HG02852 (cell line): ENCODE measurements at regions not wholly inside any gene's neighbourhood (a gene's known extent, or its start where the extent isn't known, plus 50 kb on each side); places are given as distances from the start of the nearest gene placed in this dataset.

ENCODE experiments used
- ATAC-seq: cut with Tn5 transposase; IDR thresholded peaks from one replicate; pipeline ENCODE4 v1.9.1; 2021; ENCODE audit warnings: mild to moderate bottlenecking, moderate library complexity; ENCODE audit not compliant: unreplicated experiment

- peak; percentile 79 for ATAC-seq
Measured at GRCh38 chr18:51711298-51711889, 513.9 kb upstream of the MEX3C start.

- no peak for ATAC-seq
Measured at GRCh38 chr18:51712821-51713220, 515.3 kb upstream of the MEX3C start.

GRCh38 chr18:51716277-51716676, 518.8 kb upstream of the MEX3C start:
- ATAC-seq: no peak

GRCh38 chr18:51721388-51721787, 523.9 kb upstream of the MEX3C start:
- no peak for ATAC-seq

GRCh38 chr18:51721996-51722395, 524.5 kb upstream of the MEX3C start:
- no peak for ATAC-seq

GRCh38 chr18:51724790-51725721, 527.6 kb upstream of the MEX3C start:
- peak; percentile 37 for ATAC-seq

- ATAC-seq: no peak
Measured at GRCh38 chr18:51726614-51727013, 529.1 kb upstream of the MEX3C start.

GRCh38 chr18:51727780-51728179, 530.3 kb upstream of the MEX3C start:
- ATAC-seq: peak; percentile 58

- no peak for ATAC-seq
Measured at GRCh38 chr18:51731070-51731469, 533.6 kb upstream of the MEX3C start.

- no peak for ATAC-seq
Measured at GRCh38 chr18:51734576-51734975, 537.1 kb upstream of the MEX3C start.

- ATAC-seq: peak; percentile 82
Measured at GRCh38 chr18:51739044-51739666, 541.7 kb upstream of the MEX3C start.

- ATAC-seq: peak; percentile 74
Measured at GRCh38 chr18:51751901-51752300, 554.4 kb upstream of the MEX3C start.

GRCh38 chr18:51753365-51754057, 556.0 kb upstream of the MEX3C start:
- ATAC-seq: no peak

- no peak for ATAC-seq
Measured at GRCh38 chr18:51754566-51754965, 557.1 kb upstream of the MEX3C start.

- ATAC-seq: no peak
Measured at GRCh38 chr18:51757255-51757924, 559.9 kb upstream of the MEX3C start.

GRCh38 chr18:51762373-51762772, 564.9 kb upstream of the MEX3C start:
- ATAC-seq: no peak

GRCh38 chr18:51765606-51766360, 568.3 kb upstream of the MEX3C start:
- ATAC-seq: no peak

GRCh38 chr18:51767293-51767692, 569.8 kb upstream of the MEX3C start:
- peak; percentile 67 for ATAC-seq

- ATAC-seq: no peak
Measured at GRCh38 chr18:51778115-51778514, 561.9 kb upstream of the DCC start.

GRCh38 chr18:51789871-51790270, 550.1 kb upstream of the DCC start:
- ATAC-seq: no peak
